GM18511 (cell line): ENCODE measurements at regions not wholly inside any gene's neighbourhood (a gene's known extent, or its start where the extent isn't known, plus 50 kb on each side); places are given as distances from the start of the nearest gene placed in this dataset.
"Not testable (repeated sequence)": the region's sequence is repeated elsewhere in the genome, so short reads cannot be mapped to it uniquely, and the experiment has no call there.

ENCODE experiments used
- ATAC-seq: cut with Tn5 transposase; IDR thresholded peaks from one replicate; pipeline ENCODE4 v1.9.1; 2021; ENCODE audit warnings: mild to moderate bottlenecking, moderate library complexity; ENCODE audit not compliant: unreplicated experiment

GRCh38 chr5:36389245-36389644 lies 87.5 kb upstream of the RANBP3L start:
- no peak for ATAC-seq

- ATAC-seq = no peak
These were observed 88.9 kb upstream of the RANBP3L start for GRCh38 chr5:36390640-36391039.

DNA sequence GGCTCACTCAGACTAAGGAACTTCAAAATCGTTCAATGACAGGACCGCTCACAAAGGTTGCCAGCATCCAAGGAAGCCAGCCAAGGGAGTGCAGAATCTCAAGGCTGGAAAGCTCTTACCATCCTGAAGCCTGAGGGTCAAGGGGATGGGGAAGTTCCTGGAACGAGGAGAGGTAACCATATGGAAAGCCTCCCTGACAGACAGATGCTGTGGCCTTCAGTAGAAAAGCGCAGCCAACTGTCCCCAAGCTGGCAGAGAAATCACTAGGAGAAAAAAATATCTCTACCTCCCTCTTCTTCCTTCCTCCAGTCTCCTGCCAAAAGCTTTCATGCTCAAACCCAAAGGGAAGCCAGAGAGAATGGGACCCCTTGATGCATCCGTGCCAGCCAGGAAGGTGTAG lies 90.5 kb upstream of the RANBP3L start:
- ATAC-seq = no peak

DNA sequence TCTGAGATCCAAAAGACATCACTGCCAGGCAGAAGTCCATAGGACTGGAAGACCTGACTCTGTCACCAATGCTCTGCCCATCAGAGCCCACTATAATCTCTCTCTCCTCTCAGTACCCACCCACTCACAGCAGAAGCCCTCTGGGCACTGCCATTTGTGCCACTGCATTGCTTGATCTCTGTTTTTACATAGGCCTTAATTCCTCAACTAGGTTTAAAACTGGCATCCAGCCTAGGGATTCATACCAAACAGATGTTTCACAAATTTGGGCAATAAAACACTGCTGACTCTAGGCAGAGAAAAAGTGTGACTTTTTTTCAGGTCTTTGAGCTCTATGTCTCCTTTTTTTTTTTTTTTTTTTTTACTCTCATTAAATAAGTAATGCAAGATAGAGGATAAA lies 91.1 kb upstream of the RANBP3L start:
- no peak for ATAC-seq

- no peak for ATAC-seq
These were observed 92.1 kb upstream of the RANBP3L start for GRCh38 chr5:36393656-36394428.

DNA sequence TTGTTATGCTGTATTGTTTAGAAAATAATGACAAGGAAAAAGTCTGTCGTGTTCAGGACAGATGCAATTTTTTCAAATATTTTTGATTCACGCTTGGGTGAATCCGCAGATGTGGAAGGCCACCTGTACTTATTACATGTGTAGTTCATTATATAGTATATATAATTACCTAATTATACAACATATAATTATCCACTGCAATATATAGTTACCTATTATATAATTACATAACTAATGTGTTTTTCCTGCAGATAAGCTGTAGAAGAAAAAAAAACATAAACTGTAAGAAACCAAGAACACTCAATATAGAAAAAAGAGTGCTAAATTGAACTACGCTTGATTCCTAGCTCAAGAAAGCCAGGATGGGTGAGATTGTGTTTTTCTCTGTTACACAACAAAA lies 93.6 kb upstream of the RANBP3L start:
- ATAC-seq = no peak

DNA sequence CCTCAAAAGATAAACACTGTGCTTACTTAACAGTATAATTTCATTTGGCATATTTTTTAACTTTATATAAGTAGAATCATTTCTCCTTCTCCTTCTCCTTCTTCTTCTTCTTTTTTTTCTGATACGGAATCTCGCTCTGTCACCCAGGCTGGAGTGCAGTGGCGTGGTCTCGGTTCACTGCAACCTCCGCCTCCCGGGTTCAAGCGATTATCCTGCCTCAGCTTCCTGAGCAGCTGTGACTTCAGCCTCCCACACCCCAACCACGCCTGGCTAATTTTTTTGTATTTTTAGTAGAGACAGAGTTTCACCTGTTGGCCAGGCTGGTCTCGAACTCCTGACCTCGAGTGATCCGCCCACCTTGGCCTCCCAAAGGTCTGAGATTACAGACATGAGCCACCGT lies 94.2 kb upstream of the RANBP3L start:
- ATAC-seq = not testable (repeated sequence)

- no peak for ATAC-seq
These were observed 94.9 kb upstream of the RANBP3L start for GRCh38 chr5:36396640-36397039.

GRCh38 chr5:36397901-36398536 lies 96.3 kb upstream of the RANBP3L start:
- ATAC-seq = no peak

DNA sequence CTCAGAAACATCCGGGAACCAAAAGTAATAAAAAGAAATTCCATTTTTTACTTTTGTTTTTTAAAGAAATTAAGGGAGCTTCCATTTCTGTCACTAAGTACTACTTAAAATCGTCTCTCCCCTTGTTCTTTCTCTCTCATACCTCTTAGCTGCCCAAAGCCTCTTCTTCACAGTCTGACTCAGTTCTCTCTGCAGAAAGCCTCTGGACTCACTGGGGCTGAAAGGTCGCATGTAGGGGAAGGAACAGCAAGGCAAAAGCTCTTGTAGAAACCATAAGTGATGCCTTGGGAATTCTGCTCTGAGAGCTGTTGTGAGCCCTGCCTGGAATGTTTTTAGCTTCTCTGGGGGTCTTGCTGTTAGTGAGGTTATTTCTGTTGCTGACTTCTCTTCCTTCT lies 100.8 kb upstream of the RANBP3L start:
- no peak for ATAC-seq

GRCh38 chr5:36403632-36404311 lies 102.1 kb upstream of the RANBP3L start:
- ATAC-seq = no peak

- no peak for ATAC-seq
These were observed 104.3 kb upstream of the RANBP3L start for GRCh38 chr5:36406023-36406422.

DNA sequence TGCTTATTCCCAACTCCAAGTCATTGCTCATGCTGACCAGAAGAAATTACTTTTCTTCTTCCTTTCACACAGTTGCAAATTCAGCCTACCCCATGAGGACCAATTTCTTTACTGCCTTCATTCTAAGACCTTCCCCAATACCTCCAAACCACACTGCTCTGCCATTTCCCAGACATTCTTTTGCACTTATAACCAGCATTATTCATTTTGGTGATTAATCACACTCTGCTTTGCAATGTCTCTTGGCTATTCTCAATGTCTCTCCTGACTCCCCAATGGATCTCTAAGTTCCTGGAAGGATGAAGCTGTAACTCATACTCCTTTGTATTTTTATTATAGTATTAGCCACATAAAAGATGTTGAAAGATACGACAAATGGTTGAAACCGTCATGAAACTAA lies 105.7 kb upstream of the RANBP3L start:
- ATAC-seq = no peak

DNA sequence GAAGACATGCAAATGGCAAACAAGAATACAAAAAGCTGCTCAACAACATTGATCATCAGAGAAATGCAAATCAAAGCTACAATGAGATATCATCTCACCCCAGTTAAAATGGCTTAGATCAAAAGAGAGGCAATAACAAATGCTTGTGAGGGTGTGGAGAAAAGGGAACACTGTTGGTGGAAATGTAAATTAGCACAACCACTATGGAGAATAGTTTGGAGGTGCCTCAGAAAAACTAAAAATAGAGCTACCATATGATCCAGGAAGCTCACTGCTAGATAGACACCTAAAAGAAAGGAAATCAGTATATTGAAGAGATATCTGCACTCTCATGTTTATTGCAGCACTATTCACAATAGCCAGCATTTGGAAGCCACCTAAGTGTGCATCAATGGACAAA lies 108.0 kb upstream of the RANBP3L start:
- not testable (repeated sequence) for ATAC-seq

- not testable (repeated sequence) for ATAC-seq
These were observed 109.0 kb upstream of the RANBP3L start for GRCh38 chr5:36410672-36411071.

- no peak for ATAC-seq
These were observed 113.2 kb upstream of the RANBP3L start for GRCh38 chr5:36414869-36415282.

DNA sequence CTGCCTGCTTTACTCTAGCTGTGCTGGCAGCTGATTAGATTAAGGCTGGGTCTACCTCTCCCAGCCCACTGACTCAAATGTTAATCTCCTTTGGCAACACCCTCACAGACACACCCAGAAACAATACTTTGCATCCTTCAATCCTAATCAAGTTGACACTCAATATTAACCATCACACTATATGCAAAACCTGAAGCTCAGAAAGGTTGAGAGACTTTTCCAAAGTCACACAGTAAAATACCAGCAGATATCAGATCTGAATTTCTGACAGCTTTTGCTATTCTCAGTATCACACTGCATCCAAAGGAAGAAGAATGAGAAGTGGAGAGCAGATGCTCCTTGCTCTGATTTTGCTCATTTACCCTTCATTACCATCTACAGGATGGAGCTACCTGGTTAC lies 114.9 kb upstream of the RANBP3L start:
- ATAC-seq = no peak

DNA sequence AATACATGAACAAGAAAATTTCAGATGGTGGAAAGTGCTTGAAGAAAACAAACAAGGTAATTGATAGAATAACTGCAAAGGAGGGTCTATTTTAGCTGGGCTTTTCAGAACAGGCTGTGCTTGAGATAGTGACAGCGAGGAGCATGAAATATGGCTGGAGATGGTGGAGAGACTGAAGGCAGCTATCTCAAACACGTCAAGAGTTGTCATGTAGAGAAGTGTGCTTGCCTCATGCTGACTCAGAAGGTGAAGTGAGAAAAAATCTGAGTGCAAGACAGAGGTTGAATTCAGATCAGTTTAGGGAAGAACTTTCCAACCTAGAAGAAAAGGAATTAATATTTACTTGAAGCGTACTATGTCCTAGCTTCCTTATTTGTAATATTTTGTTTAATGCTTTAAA lies 115.5 kb upstream of the RANBP3L start:
- ATAC-seq = no peak

- ATAC-seq = no peak
These were observed 116.0 kb upstream of the RANBP3L start for GRCh38 chr5:36417668-36418067.

- ATAC-seq = no peak
These were observed 116.7 kb upstream of the RANBP3L start for GRCh38 chr5:36418152-36418979.

DNA sequence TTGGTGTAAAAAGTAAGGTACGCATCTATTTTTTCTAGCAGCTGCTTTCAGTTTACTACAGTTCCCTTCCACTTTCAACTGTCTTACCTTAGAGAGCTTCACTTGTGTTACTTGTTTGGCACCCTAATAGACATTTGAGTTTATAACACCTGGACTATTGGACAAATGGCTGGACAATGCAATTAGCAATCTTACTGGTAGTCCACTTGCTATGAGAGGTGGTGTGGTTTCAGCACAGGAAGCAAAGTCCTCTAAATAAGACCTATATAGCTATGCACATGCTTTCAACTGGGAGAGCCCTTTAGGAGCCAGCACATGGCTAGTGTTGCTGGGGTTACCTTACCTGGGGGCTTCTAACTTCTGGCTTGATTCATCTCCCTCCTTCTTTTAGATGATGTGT lies 119.6 kb upstream of the RANBP3L start:
- no peak for ATAC-seq
